ENCODE measurements at regions not wholly inside any gene's neighbourhood (a gene's known extent, or its start where the extent isn't known, plus 50 kb on each side); places are given as distances from the start of the nearest gene placed in this dataset.
"Not testable (repeated sequence)": the region's sequence is repeated elsewhere in the genome, so short reads cannot be mapped to it uniquely, and the experiment has no call there.

DNA sequence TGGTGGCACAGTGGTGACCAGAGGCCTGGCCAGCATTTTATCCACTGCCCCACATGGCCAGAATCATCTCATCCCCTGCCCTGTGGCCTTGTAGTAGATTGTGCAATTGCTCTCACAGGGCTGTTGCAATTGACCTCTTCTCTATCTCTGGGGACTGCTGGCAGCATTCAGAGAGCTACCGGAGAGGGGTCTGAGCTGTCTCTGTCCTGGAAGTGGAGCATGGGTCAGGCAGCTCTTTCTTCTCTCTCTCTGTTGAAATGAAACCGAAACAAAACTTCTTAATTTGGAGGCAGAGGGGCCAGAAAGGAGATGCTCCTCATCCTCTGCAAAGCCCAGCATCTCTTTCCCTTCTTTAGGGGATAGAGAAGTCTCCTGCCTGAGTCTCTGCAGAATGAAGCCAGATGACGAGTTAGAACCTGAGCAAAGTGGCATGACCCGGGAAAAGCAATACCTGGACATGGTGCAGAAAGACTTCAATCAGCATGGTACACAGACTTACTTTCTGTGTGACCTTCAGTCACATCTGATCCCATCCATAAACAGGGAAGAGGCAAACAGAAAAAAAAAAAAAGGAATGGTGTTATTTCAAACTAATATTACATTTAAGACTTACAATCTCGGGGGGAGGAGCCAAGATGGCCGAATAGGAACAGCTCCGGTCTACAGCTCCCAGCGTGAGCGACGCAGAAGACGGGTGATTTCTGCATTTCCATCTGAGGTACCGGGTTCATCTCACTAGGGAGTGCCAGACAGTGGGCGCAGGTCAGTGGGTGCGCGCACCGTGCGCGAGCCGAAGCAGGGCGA is 144.5 kb upstream of the BCL6 start:
- DNase-seq, result peak; percentile 30 to 51
- H3K36me3 ChIP-seq, result no peaks in the 10 kb centered on the region
- no peak overlapping the region for H3K4me3 ChIP-seq
- no peak overlapping the region for H3K27ac ChIP-seq
- no peaks in the 10 kb centered on the region for H3K9me3 ChIP-seq
- intact Hi-C loops (cut with DNase I; ENCODE audit: low total_unique reads), result no loop called here
- H3K4me1 ChIP-seq, result no peaks in the 10 kb centered on the region
- H3K27me3 ChIP-seq, result no peaks in the 10 kb centered on the region
- no peak for TF ChIP-seq CTCF (IDR thresholded peaks at IDR 0.05)
- no peak for TF ChIP-seq POLR2A (IDR thresholded peaks at IDR 0.05)

GRCh38 chr3:187890405-187890752 is 145.1 kb upstream of the BCL6 start:
- intact Hi-C loops (cut with DNase I; ENCODE audit: low total_unique reads); H3K36me3 ChIP-seq; DNase-seq; H3K4me3 ChIP-seq; H3K4me1 ChIP-seq; H3K27ac ChIP-seq; H3K27me3 ChIP-seq; H3K9me3 ChIP-seq: not testable (repeated sequence)

DNA sequence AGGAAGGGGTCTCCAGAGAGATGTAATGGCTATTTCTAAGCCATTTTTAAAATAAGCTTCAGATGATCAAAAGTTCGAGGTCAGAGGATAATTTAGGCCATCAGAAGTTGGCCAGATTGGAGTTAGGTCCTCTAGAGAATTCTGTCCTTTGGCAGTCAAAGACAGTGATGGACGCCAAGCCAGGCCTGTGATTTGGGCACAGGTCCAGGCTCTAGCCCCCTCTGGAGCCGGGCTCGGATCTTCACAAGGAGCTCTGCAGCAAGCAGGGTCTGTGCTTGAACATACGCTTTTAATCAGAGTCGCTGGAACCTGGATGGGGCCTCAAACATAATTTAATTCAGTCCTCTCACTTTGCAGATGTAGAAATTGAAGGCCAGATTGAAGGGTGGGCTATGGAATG is 151.4 kb upstream of the BCL6 start:
- Histone ChIP-seq H3K9me3 (no peaks in the 10 kb centered on the region), H3K4me3 (no peak overlapping the region), H3K36me3 (no peaks in the 10 kb centered on the region), H3K27me3 (no peaks in the 10 kb centered on the region), H3K4me1 (no peaks in the 10 kb centered on the region), H3K27ac (no peak overlapping the region)
- TF ChIP-seq CTCF (IDR thresholded peaks at IDR 0.05), result no peak
- TF ChIP-seq POLR2A (IDR thresholded peaks at IDR 0.05), result no peak
- peak in 1 of 2 donors; percentile 27 for DNase-seq
- intact Hi-C loops (cut with DNase I; ENCODE audit: low total_unique reads), result no loop called here

DNA sequence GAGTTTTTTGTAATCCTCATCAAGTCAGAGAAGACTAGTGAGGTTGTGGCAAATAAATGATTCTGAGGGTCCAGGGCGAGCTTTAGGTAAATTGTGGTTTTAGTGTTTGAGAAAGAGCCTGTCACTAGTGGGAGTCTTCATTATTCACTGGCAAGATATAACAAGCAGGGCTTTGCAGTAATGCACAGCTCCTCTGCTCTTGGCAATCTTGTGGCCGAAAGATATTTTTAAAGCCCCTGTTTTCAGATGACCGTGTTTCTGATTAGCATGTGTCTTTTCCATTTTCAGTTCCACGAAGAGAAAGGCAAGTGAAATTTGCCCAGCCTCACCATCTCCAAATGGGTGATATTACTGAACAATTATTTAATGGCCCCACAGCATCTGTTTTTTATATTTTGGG is 154.0 kb upstream of the BCL6 start:
- TF ChIP-seq CTCF (IDR thresholded peaks at IDR 0.05) (no peak), POLR2A (IDR thresholded peaks at IDR 0.05) (no peak)
- intact Hi-C loops (cut with DNase I; ENCODE audit: low total_unique reads), result no loop called here
- Histone ChIP-seq H3K4me1 (no peaks in the 10 kb centered on the region), H3K4me3 (no peak overlapping the region), H3K27ac (no peak overlapping the region), H3K9me3 (no peaks in the 10 kb centered on the region), H3K36me3 (no peaks in the 10 kb centered on the region), H3K27me3 (no peaks in the 10 kb centered on the region)
- no peak for DNase-seq

DNA sequence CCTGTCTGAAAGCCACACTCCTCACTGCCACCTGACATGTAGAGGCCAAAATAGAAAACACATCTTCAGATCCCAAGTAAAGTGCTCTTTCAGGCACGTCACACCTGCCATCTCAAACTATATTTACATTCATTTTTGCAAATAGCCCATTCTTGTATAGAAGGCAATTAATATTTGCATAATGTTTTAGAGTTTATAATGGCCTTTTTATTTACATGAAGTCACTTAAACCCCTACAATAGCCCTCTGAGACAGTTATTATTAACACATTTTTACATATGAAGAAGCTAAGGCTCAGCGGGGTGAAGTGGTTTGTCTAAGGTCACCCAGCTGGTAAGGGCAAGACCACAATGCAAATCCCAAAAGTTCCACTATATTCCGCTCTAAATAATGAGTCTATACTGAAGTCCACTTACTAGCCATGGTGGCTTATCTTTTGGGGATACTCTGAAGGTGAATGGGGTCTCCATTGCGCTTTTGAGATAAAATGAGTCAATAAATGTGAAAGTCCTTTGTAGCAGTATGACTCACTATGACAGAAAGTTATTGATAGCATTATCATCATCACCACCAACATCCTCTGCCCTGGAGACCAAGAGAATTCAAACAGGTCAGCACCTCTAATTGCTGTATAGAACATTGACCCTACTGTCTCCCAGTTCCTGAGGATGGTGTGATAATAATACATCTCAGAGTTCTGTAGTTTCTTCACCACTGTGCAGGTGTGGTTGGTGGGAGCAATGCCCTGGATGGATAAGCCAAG is 155.9 kb upstream of the BCL6 start:
- Histone ChIP-seq H3K9me3 (no peaks in the 10 kb centered on the region), H3K27me3 (no peaks in the 10 kb centered on the region), H3K36me3 (no peaks in the 10 kb centered on the region), H3K4me1 (no peaks in the 10 kb centered on the region), H3K27ac (no peak overlapping the region), H3K4me3 (no peak overlapping the region)
- TF ChIP-seq CTCF (IDR thresholded peaks at IDR 0.05) (no peak), POLR2A (IDR thresholded peaks at IDR 0.05) (no peak)
- no peak for DNase-seq
- intact Hi-C loops (cut with DNase I; ENCODE audit: low total_unique reads), result no loop called here

All from uterus (tissue), 3 donors.